ENCODE measurements at regions not wholly inside any gene's neighbourhood (a gene's known extent, or its start where the extent isn't known, plus 50 kb on each side); places are given as distances from the start of the nearest gene placed in this dataset.

GRCh38 chr17:15091825-15092224 lies 173.3 kb downstream of the PMP22 start:
- Histone ChIP-seq H3K4me3 (ENCODE audit: low read depth in 1 of 2, low read length in 2 of 2) (no peak overlapping the region), H3K4me1 (ENCODE audit: control insufficient read depth in 1 of 2, insufficient read depth in 2 of 2, low read length in 2 of 2) (no peaks in the 10 kb centered on the region), H3K36me3 (ENCODE audit: control insufficient read depth in 1 of 2, insufficient read depth in 2 of 2, low read length in 2 of 2) (no peaks in the 10 kb centered on the region), H3K27ac (ENCODE audit: low read depth, low read length) (no peak overlapping the region), H3K9ac (ENCODE audit: low read depth in 1 of 2, low read length in 2 of 2) (no peak overlapping the region), H3K27me3 (ENCODE audit: control insufficient read depth in 1 of 2, insufficient read depth in 2 of 2, low read length in 2 of 2) (no peaks in the 10 kb centered on the region), H3K9me3 (ENCODE audit: control insufficient read depth in 1 of 2, low read length in 2 of 2) (no peaks in the 10 kb centered on the region)

- Histone ChIP-seq H3K9me3 (ENCODE audit: control insufficient read depth in 1 of 2, low read length in 2 of 2) (no peaks in the 10 kb centered on the region), H3K4me1 (ENCODE audit: control insufficient read depth in 1 of 2, insufficient read depth in 2 of 2, low read length in 2 of 2) (no peaks in the 10 kb centered on the region), H3K4me3 (ENCODE audit: low read depth in 1 of 2, low read length in 2 of 2) (no peak overlapping the region), H3K36me3 (ENCODE audit: control insufficient read depth in 1 of 2, insufficient read depth in 2 of 2, low read length in 2 of 2) (no peaks in the 10 kb centered on the region), H3K27ac (ENCODE audit: low read depth, low read length) (no peak overlapping the region), H3K27me3 (ENCODE audit: control insufficient read depth in 1 of 2, insufficient read depth in 2 of 2, low read length in 2 of 2) (no peaks in the 10 kb centered on the region), H3K9ac (ENCODE audit: low read depth in 1 of 2, low read length in 2 of 2) (no peak overlapping the region)
Observed at GRCh38 chr17:15090533-15090932, 174.6 kb downstream of the PMP22 start.

GRCh38 chr17:15087946-15088345 lies 177.2 kb downstream of the PMP22 start:
- H3K27ac ChIP-seq (ENCODE audit: low read depth, low read length) = no peak overlapping the region
- H3K27me3 ChIP-seq (ENCODE audit: control insufficient read depth in 1 of 2, insufficient read depth in 2 of 2, low read length in 2 of 2) = no peaks in the 10 kb centered on the region
- no peaks in the 10 kb centered on the region for H3K9me3 ChIP-seq (ENCODE audit: control insufficient read depth in 1 of 2, low read length in 2 of 2)
- H3K4me3 ChIP-seq (ENCODE audit: low read depth in 1 of 2, low read length in 2 of 2) = no peak overlapping the region
- no peaks in the 10 kb centered on the region for H3K4me1 ChIP-seq (ENCODE audit: control insufficient read depth in 1 of 2, insufficient read depth in 2 of 2, low read length in 2 of 2)
- no peaks in the 10 kb centered on the region for H3K36me3 ChIP-seq (ENCODE audit: control insufficient read depth in 1 of 2, insufficient read depth in 2 of 2, low read length in 2 of 2)
- no peak overlapping the region for H3K9ac ChIP-seq (ENCODE audit: low read depth in 1 of 2, low read length in 2 of 2)

GRCh38 chr17:15086776-15087295 lies 178.3 kb downstream of the PMP22 start:
- Histone ChIP-seq H3K36me3 (ENCODE audit: control insufficient read depth in 1 of 2, insufficient read depth in 2 of 2, low read length in 2 of 2) (no peaks in the 10 kb centered on the region), H3K9me3 (ENCODE audit: control insufficient read depth in 1 of 2, low read length in 2 of 2) (no peaks in the 10 kb centered on the region), H3K27me3 (ENCODE audit: control insufficient read depth in 1 of 2, insufficient read depth in 2 of 2, low read length in 2 of 2) (no peaks in the 10 kb centered on the region), H3K4me1 (ENCODE audit: control insufficient read depth in 1 of 2, insufficient read depth in 2 of 2, low read length in 2 of 2) (no peaks in the 10 kb centered on the region), H3K27ac (ENCODE audit: low read depth, low read length) (no peak overlapping the region), H3K4me3 (ENCODE audit: low read depth in 1 of 2, low read length in 2 of 2) (no peak overlapping the region), H3K9ac (ENCODE audit: low read depth in 1 of 2, low read length in 2 of 2) (no peak overlapping the region)

GRCh38 chr17:15085890-15086677 lies 179.0 kb downstream of the PMP22 start:
- Histone ChIP-seq H3K9ac (ENCODE audit: low read depth in 1 of 2, low read length in 2 of 2) (no peak overlapping the region), H3K4me1 (ENCODE audit: control insufficient read depth in 1 of 2, insufficient read depth in 2 of 2, low read length in 2 of 2) (no peaks in the 10 kb centered on the region), H3K27ac (ENCODE audit: low read depth, low read length) (no peak overlapping the region), H3K36me3 (ENCODE audit: control insufficient read depth in 1 of 2, insufficient read depth in 2 of 2, low read length in 2 of 2) (no peaks in the 10 kb centered on the region), H3K4me3 (ENCODE audit: low read depth in 1 of 2, low read length in 2 of 2) (no peak overlapping the region), H3K9me3 (ENCODE audit: control insufficient read depth in 1 of 2, low read length in 2 of 2) (no peaks in the 10 kb centered on the region), H3K27me3 (ENCODE audit: control insufficient read depth in 1 of 2, insufficient read depth in 2 of 2, low read length in 2 of 2) (no peaks in the 10 kb centered on the region)

- Histone ChIP-seq H3K9me3 (ENCODE audit: control insufficient read depth in 1 of 2, low read length in 2 of 2) (no peaks in the 10 kb centered on the region), H3K36me3 (ENCODE audit: control insufficient read depth in 1 of 2, insufficient read depth in 2 of 2, low read length in 2 of 2) (no peaks in the 10 kb centered on the region), H3K9ac (ENCODE audit: low read depth in 1 of 2, low read length in 2 of 2) (no peak overlapping the region), H3K27me3 (ENCODE audit: control insufficient read depth in 1 of 2, insufficient read depth in 2 of 2, low read length in 2 of 2) (no peaks in the 10 kb centered on the region), H3K27ac (ENCODE audit: low read depth, low read length) (no peak overlapping the region), H3K4me3 (ENCODE audit: low read depth in 1 of 2, low read length in 2 of 2) (no peak overlapping the region), H3K4me1 (ENCODE audit: control insufficient read depth in 1 of 2, insufficient read depth in 2 of 2, low read length in 2 of 2) (no peaks in the 10 kb centered on the region)
Observed at GRCh38 chr17:15083225-15083624, 181.9 kb downstream of the PMP22 start.

GRCh38 chr17:15081008-15081407 lies 184.1 kb downstream of the PMP22 start:
- Histone ChIP-seq H3K4me3 (ENCODE audit: low read depth in 1 of 2, low read length in 2 of 2) (no peak overlapping the region), H3K9ac (ENCODE audit: low read depth in 1 of 2, low read length in 2 of 2) (no peak overlapping the region), H3K4me1 (ENCODE audit: control insufficient read depth in 1 of 2, insufficient read depth in 2 of 2, low read length in 2 of 2) (no peaks in the 10 kb centered on the region), H3K9me3 (ENCODE audit: control insufficient read depth in 1 of 2, low read length in 2 of 2) (no peaks in the 10 kb centered on the region), H3K27me3 (ENCODE audit: control insufficient read depth in 1 of 2, insufficient read depth in 2 of 2, low read length in 2 of 2) (no peaks in the 10 kb centered on the region), H3K27ac (ENCODE audit: low read depth, low read length) (no peak overlapping the region), H3K36me3 (ENCODE audit: control insufficient read depth in 1 of 2, insufficient read depth in 2 of 2, low read length in 2 of 2) (no peaks in the 10 kb centered on the region)

GRCh38 chr17:15078570-15078969 lies 186.6 kb downstream of the PMP22 start:
- Histone ChIP-seq H3K4me1 (ENCODE audit: control insufficient read depth in 1 of 2, insufficient read depth in 2 of 2, low read length in 2 of 2) (no peaks in the 10 kb centered on the region), H3K27ac (ENCODE audit: low read depth, low read length) (no peak overlapping the region), H3K9me3 (ENCODE audit: control insufficient read depth in 1 of 2, low read length in 2 of 2) (no peaks in the 10 kb centered on the region), H3K36me3 (ENCODE audit: control insufficient read depth in 1 of 2, insufficient read depth in 2 of 2, low read length in 2 of 2) (no peaks in the 10 kb centered on the region), H3K9ac (ENCODE audit: low read depth in 1 of 2, low read length in 2 of 2) (no peak overlapping the region), H3K4me3 (ENCODE audit: low read depth in 1 of 2, low read length in 2 of 2) (no peak overlapping the region), H3K27me3 (ENCODE audit: control insufficient read depth in 1 of 2, insufficient read depth in 2 of 2, low read length in 2 of 2) (no peaks in the 10 kb centered on the region)

- no peaks in the 10 kb centered on the region for H3K9me3 ChIP-seq (ENCODE audit: control insufficient read depth in 1 of 2, low read length in 2 of 2)
- no peak overlapping the region for H3K27ac ChIP-seq (ENCODE audit: low read depth, low read length)
- no peaks in the 10 kb centered on the region for H3K4me1 ChIP-seq (ENCODE audit: control insufficient read depth in 1 of 2, insufficient read depth in 2 of 2, low read length in 2 of 2)
- H3K9ac ChIP-seq (ENCODE audit: low read depth in 1 of 2, low read length in 2 of 2) = no peak overlapping the region
- no peaks in the 10 kb centered on the region for H3K36me3 ChIP-seq (ENCODE audit: control insufficient read depth in 1 of 2, insufficient read depth in 2 of 2, low read length in 2 of 2)
- H3K4me3 ChIP-seq (ENCODE audit: low read depth in 1 of 2, low read length in 2 of 2) = no peak overlapping the region
- H3K27me3 ChIP-seq (ENCODE audit: control insufficient read depth in 1 of 2, insufficient read depth in 2 of 2, low read length in 2 of 2) = no peaks in the 10 kb centered on the region
Observed at GRCh38 chr17:15076991-15077663, 188.0 kb downstream of the PMP22 start.

- Histone ChIP-seq H3K4me1 (ENCODE audit: control insufficient read depth in 1 of 2, insufficient read depth in 2 of 2, low read length in 2 of 2) (no peaks in the 10 kb centered on the region), H3K27me3 (ENCODE audit: control insufficient read depth in 1 of 2, insufficient read depth in 2 of 2, low read length in 2 of 2) (no peaks in the 10 kb centered on the region), H3K9me3 (ENCODE audit: control insufficient read depth in 1 of 2, low read length in 2 of 2) (no peaks in the 10 kb centered on the region), H3K9ac (ENCODE audit: low read depth in 1 of 2, low read length in 2 of 2) (no peak overlapping the region), H3K4me3 (ENCODE audit: low read depth in 1 of 2, low read length in 2 of 2) (no peak overlapping the region), H3K27ac (ENCODE audit: low read depth, low read length) (no peak overlapping the region), H3K36me3 (ENCODE audit: control insufficient read depth in 1 of 2, insufficient read depth in 2 of 2, low read length in 2 of 2) (no peaks in the 10 kb centered on the region)
Observed at GRCh38 chr17:15051933-15052332, 213.2 kb downstream of the PMP22 start.
